ENCODE measurements at regions not wholly inside any gene's neighbourhood (a gene's known extent, or its start where the extent isn't known, plus 50 kb on each side); places are given as distances from the start of the nearest gene placed in this dataset.

- no peak for DNase-seq
These were observed 125.0 kb downstream of the ETAA1 start for GRCh38 chr2:67522148-67522547.

- no peak for DNase-seq
These were observed 127.1 kb downstream of the ETAA1 start for GRCh38 chr2:67524213-67524612.

- no peak for DNase-seq
These were observed 127.6 kb downstream of the ETAA1 start for GRCh38 chr2:67524777-67525176.

- DNase-seq = no peak
These were observed 129.2 kb downstream of the ETAA1 start for GRCh38 chr2:67526283-67526682.

GRCh38 chr2:67528320-67528719 lies 131.2 kb downstream of the ETAA1 start:
- no peak for DNase-seq

- DNase-seq = no peak
These were observed 135.3 kb downstream of the ETAA1 start for GRCh38 chr2:67532387-67532786.

GRCh38 chr2:67534745-67535144 lies 137.6 kb downstream of the ETAA1 start:
- no peak for DNase-seq

- DNase-seq = no peak
These were observed 143.8 kb downstream of the ETAA1 start for GRCh38 chr2:67540962-67541361.

- DNase-seq = no peak
These were observed 147.2 kb downstream of the ETAA1 start for GRCh38 chr2:67544286-67544685.

- DNase-seq = no peak
These were observed 151.4 kb downstream of the ETAA1 start for GRCh38 chr2:67548317-67549201.

GRCh38 chr2:67559156-67559555 lies 162.0 kb downstream of the ETAA1 start:
- no peak for DNase-seq

GRCh38 chr2:67560771-67561456 lies 163.8 kb downstream of the ETAA1 start:
- no peak for DNase-seq

GRCh38 chr2:67561457-67561965 lies 164.4 kb downstream of the ETAA1 start:
- no peak for DNase-seq

GRCh38 chr2:67564076-67564475 lies 166.9 kb downstream of the ETAA1 start:
- no peak for DNase-seq

- no peak for DNase-seq
These were observed 167.5 kb downstream of the ETAA1 start for GRCh38 chr2:67564626-67565025.

GRCh38 chr2:67565262-67565661 lies 168.1 kb downstream of the ETAA1 start:
- DNase-seq = no peak

- DNase-seq = no peak
These were observed 168.6 kb downstream of the ETAA1 start for GRCh38 chr2:67565761-67566160.

GRCh38 chr2:67566285-67566684 lies 169.2 kb downstream of the ETAA1 start:
- DNase-seq = no peak

- no peak for DNase-seq
These were observed 170.0 kb downstream of the ETAA1 start for GRCh38 chr2:67566958-67567635.

GRCh38 chr2:67567886-67568285 lies 170.8 kb downstream of the ETAA1 start:
- DNase-seq = no peak

- no peak for DNase-seq
These were observed 173.5 kb downstream of the ETAA1 start for GRCh38 chr2:67570611-67571010.

- DNase-seq = no peak
These were observed 174.9 kb downstream of the ETAA1 start for GRCh38 chr2:67571785-67572718.

All from CD4-positive, alpha-beta T cell treated with Interleukin-21 for 1 hour (primary cell).